Keratinocyte (primary cell): ENCODE measurements at regions not wholly inside any gene's neighbourhood (a gene's known extent, or its start where the extent isn't known, plus 50 kb on each side); places are given as distances from the start of the nearest gene placed in this dataset.

Experiments used
- DNase-seq: peaks from one replicate; pipeline ENCODE4 v3.0.0-alpha.2; 2011; ENCODE audit warnings: low read depth, missing footprints, low spot score
- FAIRE-seq: peaks from 2 replicates; lab custom pipeline; 2011; peaks lifted over from hg19 to GRCh38; lab: Jason Lieb, UNC
- H2AFZ ChIP-seq: 2 replicates; pipeline ENCODE4 v1.6.0; 2012; ENCODE audit warnings: low read length, control low read depth, inconsistent platforms; ENCODE audit not compliant: control insufficient read depth
- H3K27ac ChIP-seq: 2 replicates; pipeline ENCODE4 v1.5.1; 2011; ENCODE audit warnings: low read length; ENCODE audit not compliant: control insufficient read depth, insufficient read depth
- H3K27me3 ChIP-seq: 3 replicates; pipeline ENCODE4 v1.6.0; 2011; ENCODE audit warnings: low read length; ENCODE audit not compliant: control insufficient read depth, insufficient read depth; ENCODE audit errors: extremely low read depth
- H3K36me3 ChIP-seq, 2 experiments: 2 replicates in 1 of 2; 3 replicates in 1 of 2; pipeline ENCODE4 v1.5.1; 2011; ENCODE audit warnings: low read length in 2 of 2, mild to moderate bottlenecking in 1 of 2; ENCODE audit not compliant: control insufficient read depth in 2 of 2, insufficient read depth in 2 of 2; ENCODE audit errors: extremely low read depth in 1 of 2
- H3K4me1 ChIP-seq: 3 replicates; pipeline ENCODE4 v1.5.1; 2011; ENCODE audit warnings: low read length; ENCODE audit not compliant: control insufficient read depth, insufficient read depth; ENCODE audit errors: extremely low read depth
- H3K4me2 ChIP-seq: 3 replicates; pipeline ENCODE4 v1.6.0; 2011; ENCODE audit warnings: low read depth, low read length; ENCODE audit not compliant: control insufficient read depth, insufficient read depth; ENCODE audit errors: extremely low read depth
- H3K4me3 ChIP-seq, 3 experiments: fragments of 200-600 bp in 1 of 3; sonication (generic) in 1 of 3; 2 replicates in 2 of 3; 3 replicates in 1 of 3; pipeline ENCODE4 v1.5.1; 2011 to 2016; ENCODE audit warnings: low read length in 3 of 3, mild to moderate bottlenecking in 3 of 3, control low read depth in 2 of 3, inconsistent platforms in 1 of 3, low read depth in 1 of 3, mixed read lengths in 1 of 3, mixed run types in 1 of 3, moderate library complexity in 1 of 3; ENCODE audit not compliant: control insufficient read depth in 2 of 3, insufficient read depth in 2 of 3; ENCODE audit errors: extremely low read depth in 1 of 3
- H3K79me2 ChIP-seq: 2 replicates; pipeline ENCODE4 v1.6.0; 2012; ENCODE audit warnings: low read length; ENCODE audit not compliant: control insufficient read depth, insufficient read depth
- H3K9ac ChIP-seq: 3 replicates; pipeline ENCODE4 v1.6.0; 2011; ENCODE audit warnings: low read length; ENCODE audit not compliant: control insufficient read depth, insufficient read depth; ENCODE audit errors: extremely low read depth
- H3K9me1 ChIP-seq: 3 replicates; pipeline ENCODE4 v1.6.0; 2011; ENCODE audit warnings: low read length; ENCODE audit not compliant: control insufficient read depth, insufficient read depth; ENCODE audit errors: extremely low read depth
- H3K9me3 ChIP-seq: 2 replicates; pipeline ENCODE4 v1.5.1; 2012; ENCODE audit warnings: low read depth, low read length; ENCODE audit not compliant: control insufficient read depth
- H4K20me1 ChIP-seq: 3 replicates; pipeline ENCODE4 v1.6.0; 2011; ENCODE audit warnings: low read length; ENCODE audit not compliant: control insufficient read depth, insufficient read depth; ENCODE audit errors: extremely low read depth
- EZH2 ChIP-seq: IDR thresholded peaks from one replicate; pipeline ENCODE4 v1.6.1; 2012; ENCODE audit warnings: inconsistent platforms, mild to moderate bottlenecking, low read length, moderate library complexity
- dilution Hi-C: fragments of 300-500 bp; cut with MboI; formaldehyde crosslinking; loops from one replicate; pipeline ENCODE4 v1.7.0; 2020; ENCODE audit warnings: low sequenced_read_pairs; ENCODE audit not compliant: extremely low pct_ligation_motif_present
- TF ChIP-seq, protein P1 (sequence below), 3 experiments: IDR thresholded peaks in 1 of 3; conservative IDR thresholded peaks in 1 of 3; optimal IDR thresholded peaks in 1 of 3; 2 replicates in 2 of 3; 3 replicates in 1 of 3; pipeline versions ENCODE3 to v1.5.1; 2011; ENCODE audit warnings: low read length in 3 of 3, mild to moderate bottlenecking in 3 of 3, moderate library complexity in 2 of 3, control low read depth in 1 of 3, inconsistent platforms in 1 of 3; ENCODE audit not compliant: insufficient read depth in 2 of 3; ENCODE audit errors: extremely low read depth in 1 of 3

DNA sequence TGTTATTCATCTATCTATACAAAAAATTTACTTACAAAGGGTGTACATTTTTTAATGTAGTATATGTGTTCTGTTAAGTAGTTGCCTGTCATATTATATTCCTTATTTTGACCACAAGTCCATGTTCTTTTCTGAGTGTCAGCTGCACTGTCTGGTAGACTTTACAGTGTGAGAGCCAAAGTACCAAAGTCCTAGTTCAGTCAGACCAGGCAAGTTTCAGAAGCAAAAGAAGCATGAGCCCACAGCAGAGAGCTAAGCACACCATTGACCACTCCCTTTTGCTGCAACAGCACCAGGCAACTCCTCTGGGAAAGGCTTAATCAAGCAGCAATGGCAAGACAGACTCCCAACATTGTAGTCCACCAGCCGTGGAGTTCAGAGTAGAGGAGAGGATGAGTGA lies 631.9 kb upstream of the PKN2 start:
- Histone ChIP-seq H4K20me1 (no peaks in the 10 kb centered on the region), H3K4me2 (no peak overlapping the region), H3K79me2 (no peaks in the 10 kb centered on the region), H3K9ac (no peak overlapping the region), H3K27me3 (no peaks in the 10 kb centered on the region), H3K9me1 (no peaks in the 10 kb centered on the region), H3K27ac (no peak overlapping the region), H3K4me1 (no peaks in the 10 kb centered on the region), H2AFZ (no peak overlapping the region), H3K36me3 (no peaks in the 10 kb centered on the region), H3K4me3 (no peak overlapping the region), H3K9me3 (no peaks in the 10 kb centered on the region)
- TF ChIP-seq, protein P1, sequence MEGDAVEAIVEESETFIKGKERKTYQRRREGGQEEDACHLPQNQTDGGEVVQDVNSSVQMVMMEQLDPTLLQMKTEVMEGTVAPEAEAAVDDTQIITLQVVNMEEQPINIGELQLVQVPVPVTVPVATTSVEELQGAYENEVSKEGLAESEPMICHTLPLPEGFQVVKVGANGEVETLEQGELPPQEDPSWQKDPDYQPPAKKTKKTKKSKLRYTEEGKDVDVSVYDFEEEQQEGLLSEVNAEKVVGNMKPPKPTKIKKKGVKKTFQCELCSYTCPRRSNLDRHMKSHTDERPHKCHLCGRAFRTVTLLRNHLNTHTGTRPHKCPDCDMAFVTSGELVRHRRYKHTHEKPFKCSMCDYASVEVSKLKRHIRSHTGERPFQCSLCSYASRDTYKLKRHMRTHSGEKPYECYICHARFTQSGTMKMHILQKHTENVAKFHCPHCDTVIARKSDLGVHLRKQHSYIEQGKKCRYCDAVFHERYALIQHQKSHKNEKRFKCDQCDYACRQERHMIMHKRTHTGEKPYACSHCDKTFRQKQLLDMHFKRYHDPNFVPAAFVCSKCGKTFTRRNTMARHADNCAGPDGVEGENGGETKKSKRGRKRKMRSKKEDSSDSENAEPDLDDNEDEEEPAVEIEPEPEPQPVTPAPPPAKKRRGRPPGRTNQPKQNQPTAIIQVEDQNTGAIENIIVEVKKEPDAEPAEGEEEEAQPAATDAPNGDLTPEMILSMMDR (optimal IDR thresholded peaks at IDR 0.05 in 1 of 3, IDR thresholded peaks at IDR 0.05 in 1 of 3, conservative IDR thresholded peaks at IDR 0.05 in 1 of 3; ENCODE audit: extremely low read depth in 1 of 3, insufficient read depth in 2 of 3, low read length in 3 of 3) = no peak
- TF ChIP-seq EZH2 = no peak
- dilution Hi-C loops = no loop called here
- DNase-seq = no peak
- no peak for FAIRE-seq

DNA sequence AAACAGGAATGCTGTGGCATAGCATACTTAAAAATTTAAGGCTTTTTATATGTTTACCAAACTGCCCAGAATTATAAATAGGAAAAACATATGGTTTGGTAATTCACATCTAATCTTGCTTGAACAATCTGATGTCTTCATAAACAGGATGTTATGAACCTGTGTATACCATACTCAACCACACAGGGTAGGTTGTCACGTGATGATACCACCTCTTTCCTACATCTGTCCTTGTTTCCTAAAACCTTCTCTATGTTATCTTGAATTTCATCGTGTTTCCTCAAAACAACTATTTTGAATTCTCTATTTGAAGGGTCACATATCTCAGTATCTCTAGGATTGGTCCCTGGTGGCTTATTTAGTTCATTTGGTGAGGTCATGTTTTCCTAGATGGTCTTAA lies 631.0 kb upstream of the PKN2 start:
- dilution Hi-C loops = no loop called here
- peak; percentile 46 for FAIRE-seq

More for the DNA sequence above, 631.0 kb upstream of the PKN2 start:
- Histone ChIP-seq H3K27me3 (no peaks in the 10 kb centered on the region), H3K79me2 (no peaks in the 10 kb centered on the region), H3K9me3 (no peaks in the 10 kb centered on the region), H4K20me1 (no peaks in the 10 kb centered on the region), H3K4me1 (no peaks in the 10 kb centered on the region), H3K4me2 (no peak overlapping the region), H3K36me3 (no peaks in the 10 kb centered on the region), H3K9ac (no peak overlapping the region), H3K9me1 (no peaks in the 10 kb centered on the region), H3K4me3 (no peak overlapping the region), H2AFZ (no peak overlapping the region), H3K27ac (no peak overlapping the region)
- TF ChIP-seq, protein P1 (optimal IDR thresholded peaks at IDR 0.05 in 1 of 3, IDR thresholded peaks at IDR 0.05 in 1 of 3, conservative IDR thresholded peaks at IDR 0.05 in 1 of 3; ENCODE audit: extremely low read depth in 1 of 3, insufficient read depth in 2 of 3, low read length in 3 of 3) = no peak
- TF ChIP-seq EZH2 = no peak
- DNase-seq = no peak
